Transverse colon (tissue), 3 donors: ENCODE measurements at regions not wholly inside any gene's neighbourhood (a gene's known extent, or its start where the extent isn't known, plus 50 kb on each side); places are given as distances from the start of the nearest gene placed in this dataset.

Source experiments
- CTCF ChIP-seq, 5 experiments: fragments of 200-600 bp in 3 of 5; fragments of 450-650 bp in 2 of 5; sonication (generic) in 3 of 5; IDR thresholded peaks; 1 replicate in 2 of 5; 2 replicates in 3 of 5; pipeline ENCODE4 v1.5.1; 2016 to 2017; ENCODE audit warnings: antibody characterized with exemption in 5 of 5, inconsistent platforms in 3 of 5, mild to moderate bottlenecking in 2 of 5, moderate library complexity in 1 of 5
- POLR2A ChIP-seq: fragments of 450-650 bp; IDR thresholded peaks from one replicate; pipeline ENCODE4 v1.6.1; 2016; ENCODE audit warnings: antibody characterized with exemption, mild to moderate bottlenecking, moderate library complexity

GRCh38 chr11:87391496-87391895 lies 353.8 kb downstream of the TMEM135 start:
- no peak for TF ChIP-seq CTCF (IDR thresholded peaks at IDR 0.05)
- no peak for TF ChIP-seq POLR2A
